HEK293T (cell line): ENCODE measurements at regions not wholly inside any gene's neighbourhood (a gene's known extent, or its start where the extent isn't known, plus 50 kb on each side); places are given as distances from the start of the nearest gene placed in this dataset.

Experiments
- CTCF ChIA-PET: fragments of 350-600 bp; formaldehyde crosslinking; extraction: SDS; loops from one replicate; lab custom pipeline; 2021; ENCODE audit warnings: antibody characterized with exemption, inconsistent platforms; lab: Yijun Ruan, JAX
- POLR2A ChIA-PET: fragments of 350-600 bp; formaldehyde crosslinking; extraction: SDS; loops from one replicate; lab custom pipeline; 2020; ENCODE audit warnings: antibody characterized with exemption, inconsistent platforms; lab: Yijun Ruan, JAX
- DNase-seq: peaks from one replicate; pipeline ENCODE4 v3.0.0; 2012; ENCODE audit warnings: mixed read lengths; ENCODE audit errors: extremely low spot score
- ARNT ChIP-seq: fragments of 450-650 bp; IDR thresholded peaks from 2 replicates; pipeline ENCODE4 v1.6.1; 2017; ENCODE audit warnings: mild to moderate bottlenecking
- BHLHE40 ChIP-seq: fragments of 450-650 bp; IDR thresholded peaks from 2 replicates; pipeline ENCODE4 v1.6.1; 2016; ENCODE audit warnings: mild to moderate bottlenecking, moderate library complexity, borderline replicate concordance
- CTBP1 ChIP-seq: fragments of 450-650 bp; IDR thresholded peaks from 2 replicates; pipeline ENCODE4 v1.6.1; 2016; ENCODE audit warnings: borderline replicate concordance
- ELF4 ChIP-seq: fragments of 450-650 bp; IDR thresholded peaks from 2 replicates; pipeline ENCODE4 v1.6.1; 2017; ENCODE audit warnings: antibody characterized with exemption
- FOXA1 ChIP-seq: fragments of 450-650 bp; IDR thresholded peaks from 2 replicates; pipeline ENCODE4 v1.6.1; 2016; ENCODE audit warnings: mild to moderate bottlenecking
- FOXK2 ChIP-seq: fragments of 450-650 bp; IDR thresholded peaks from 2 replicates; pipeline ENCODE4 v1.6.1; 2016; ENCODE audit warnings: mild to moderate bottlenecking
- FOXM1 ChIP-seq: fragments of 450-650 bp; IDR thresholded peaks from 2 replicates; pipeline ENCODE4 v1.6.1; 2017; ENCODE audit warnings: mild to moderate bottlenecking, borderline replicate concordance
- HDGF ChIP-seq: fragments of 450-650 bp; IDR thresholded peaks from 2 replicates; pipeline ENCODE4 v1.6.1; 2017; ENCODE audit warnings: antibody characterized with exemption, borderline replicate concordance
- L3MBTL2 ChIP-seq: fragments of 450-650 bp; conservative IDR thresholded peaks from 2 replicates; pipeline ENCODE4 v1.6.1; 2016; ENCODE audit warnings: mild to moderate bottlenecking
- LEF1 ChIP-seq: fragments of 450-650 bp; IDR thresholded peaks from 2 replicates; pipeline ENCODE4 v1.6.1; 2017; ENCODE audit warnings: mild to moderate bottlenecking, borderline replicate concordance
- NFRKB ChIP-seq: fragments of 450-650 bp; IDR thresholded peaks from 2 replicates; pipeline ENCODE4 v1.6.1; 2016; ENCODE audit warnings: mild to moderate bottlenecking, moderate library complexity
- SP1 ChIP-seq: fragments of 450-650 bp; IDR thresholded peaks from 2 replicates; pipeline ENCODE4 v1.6.1; 2017
- SUZ12 ChIP-seq: fragments of 450-650 bp; IDR thresholded peaks from 2 replicates; pipeline ENCODE4 v1.6.1; 2016; ENCODE audit warnings: mild to moderate bottlenecking
- TARDBP ChIP-seq: fragments of 450-650 bp; IDR thresholded peaks from 2 replicates; pipeline ENCODE4 v1.6.1; 2016
- ZNF384 ChIP-seq: fragments of 450-650 bp; IDR thresholded peaks from 2 replicates; pipeline ENCODE4 v1.6.1; 2016
- TF ChIP-seq, protein P1 (sequence below): fragments of 450-650 bp; IDR thresholded peaks from 2 replicates; pipeline ENCODE4 v1.6.1; 2016

DNA sequence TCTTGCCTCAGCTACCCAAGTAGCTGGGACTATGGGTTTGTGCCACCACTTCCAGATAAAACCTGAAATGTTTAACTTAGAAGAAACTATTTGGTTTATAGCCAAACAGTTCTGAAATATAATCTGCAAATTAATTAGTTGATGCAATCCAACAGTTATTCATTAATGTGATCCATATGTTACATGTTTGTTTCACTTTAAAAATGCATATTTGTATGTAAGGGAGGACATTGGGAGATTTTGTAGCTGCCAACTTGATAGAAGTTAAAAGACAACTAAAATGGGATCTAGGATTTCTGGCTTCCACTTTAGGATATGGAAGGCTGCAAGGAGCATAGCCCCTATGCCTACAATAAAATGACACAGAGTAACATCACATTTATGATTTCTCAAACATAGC, 532.5 kb upstream of the SLC10A2 start:
- no peak for DNase-seq
- CTCF ChIA-PET = no interaction called here
- POLR2A ChIA-PET = no interaction called here
- TF ChIP-seq ELF4 (no peak), L3MBTL2 (no peak), FOXA1 (no peak), HDGF (no peak), BHLHE40 (no peak), LEF1 (no peak), TARDBP (no peak), SP1 (no peak), CTBP1 (no peak), ZNF384 (no peak), ARNT (no peak), NFRKB (no peak), SUZ12 (no peak), FOXM1 (no peak), FOXK2 (no peak)
- TF ChIP-seq, protein P1, sequence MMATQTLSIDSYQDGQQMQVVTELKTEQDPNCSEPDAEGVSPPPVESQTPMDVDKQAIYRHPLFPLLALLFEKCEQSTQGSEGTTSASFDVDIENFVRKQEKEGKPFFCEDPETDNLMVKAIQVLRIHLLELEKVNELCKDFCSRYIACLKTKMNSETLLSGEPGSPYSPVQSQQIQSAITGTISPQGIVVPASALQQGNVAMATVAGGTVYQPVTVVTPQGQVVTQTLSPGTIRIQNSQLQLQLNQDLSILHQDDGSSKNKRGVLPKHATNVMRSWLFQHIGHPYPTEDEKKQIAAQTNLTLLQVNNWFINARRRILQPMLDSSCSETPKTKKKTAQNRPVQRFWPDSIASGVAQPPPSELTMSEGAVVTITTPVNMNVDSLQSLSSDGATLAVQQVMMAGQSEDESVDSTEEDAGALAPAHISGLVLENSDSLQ = no peak

DNA sequence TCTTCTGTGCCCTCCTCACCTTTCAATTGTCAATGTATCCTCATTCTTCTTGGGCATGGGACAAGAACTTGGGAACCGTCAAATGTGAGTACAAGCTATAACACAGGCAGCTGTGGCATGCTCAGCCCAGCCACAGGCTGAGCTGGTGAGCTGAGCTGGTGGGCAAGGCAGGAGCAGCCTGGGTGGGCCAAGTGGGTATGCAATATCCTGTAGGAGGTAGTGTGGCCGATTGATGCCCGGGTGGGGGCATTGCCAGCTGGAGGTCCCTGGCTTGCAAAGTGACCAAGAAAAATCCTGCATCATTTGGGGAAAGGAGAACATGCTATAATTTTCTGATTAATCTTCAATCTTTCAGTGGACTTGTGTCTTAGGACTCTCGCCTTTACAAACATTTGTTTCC, 507.2 kb upstream of the SLC10A2 start:
- TF ChIP-seq ARNT (no peak), SP1 (no peak), BHLHE40 (no peak), L3MBTL2 (no peak), ELF4 (no peak)
- POLR2A ChIA-PET = no interaction called here
- no peak for DNase-seq

GRCh38 chr13:103568314-103568713, 502.1 kb upstream of the SLC10A2 start:
- no peak for TF ChIP-seq LEF1
- no peak for TF ChIP-seq ARNT
- no peak for TF ChIP-seq TARDBP
- no peak for TF ChIP-seq NFRKB
- POLR2A ChIA-PET = no interaction called here
- no peak for DNase-seq
- CTCF ChIA-PET = no interaction called here

More for the DNA sequence above, 507.2 kb upstream of the SLC10A2 start:
- CTCF ChIA-PET = no interaction called here

- ChIA-PET POLR2A (no interaction called here), CTCF (no interaction called here)
- DNase-seq = no peak
- TF ChIP-seq ELF4 (no peak), ZNF384 (no peak), FOXM1 (no peak), CTBP1 (no peak), HDGF (no peak), FOXK2 (no peak), LEF1 (no peak), BHLHE40 (no peak), ARNT (no peak), TARDBP (no peak)
- TF ChIP-seq, protein P1 = no peak
These were observed 491.7 kb upstream of the SLC10A2 start for GRCh38 chr13:103557878-103558277.

DNA sequence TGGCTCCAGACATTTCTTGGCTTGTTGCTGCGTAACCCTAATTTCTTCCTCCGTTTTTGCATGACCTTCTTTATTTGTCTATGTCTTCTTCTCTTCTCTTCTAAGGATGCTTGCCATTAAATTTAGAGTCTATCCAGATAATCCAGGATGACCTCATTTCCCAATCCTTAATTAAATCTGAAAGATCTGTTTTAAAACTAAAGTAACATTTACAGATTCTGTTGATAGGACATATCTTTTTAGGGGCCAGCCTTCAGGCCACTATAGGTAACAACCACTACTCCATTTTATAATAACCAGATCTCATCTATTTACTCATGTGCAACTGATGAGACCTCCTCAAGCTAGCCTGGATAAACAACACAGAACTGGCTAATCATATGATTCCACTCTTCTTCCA, 490.5 kb upstream of the SLC10A2 start:
- DNase-seq = no peak
- POLR2A ChIA-PET = no interaction called here
- CTCF ChIA-PET = no interaction called here
- no peak for TF ChIP-seq ZNF384
- TF ChIP-seq FOXM1 = no peak
- no peak for TF ChIP-seq ARNT
- no peak for TF ChIP-seq BHLHE40
- no peak for TF ChIP-seq LEF1
- no peak for TF ChIP-seq SUZ12

- CTCF ChIA-PET = no interaction called here
- DNase-seq = no peak
- TF ChIP-seq BHLHE40 (no peak), TARDBP (no peak), NFRKB (no peak), HDGF (no peak), SP1 (no peak), L3MBTL2 (no peak), FOXK2 (no peak), ELF4 (no peak), LEF1 (no peak), FOXM1 (no peak), CTBP1 (no peak), ZNF384 (no peak)
- TF ChIP-seq, protein P1 = no peak
- POLR2A ChIA-PET = no interaction called here
These were observed 481.7 kb upstream of the SLC10A2 start for GRCh38 chr13:103547914-103548313.

- TF ChIP-seq FOXK2 = no peak
- no peak for TF ChIP-seq SP1
- no peak for TF ChIP-seq ARNT
- TF ChIP-seq, protein P1 = no peak
- TF ChIP-seq FOXM1 = no peak
- TF ChIP-seq SUZ12 = no peak
- TF ChIP-seq ELF4 = no peak
- POLR2A ChIA-PET = no interaction called here
- CTCF ChIA-PET = no interaction called here
These were observed 480.1 kb upstream of the SLC10A2 start for GRCh38 chr13:103546271-103546670.

More at GRCh38 chr13:103546271-103546670, 480.1 kb upstream of the SLC10A2 start:
- no peak for DNase-seq
